Erythroblast (primary cell): ENCODE measurements at regions not wholly inside any gene's neighbourhood (a gene's known extent, or its start where the extent isn't known, plus 50 kb on each side); places are given as distances from the start of the nearest gene placed in this dataset.

ENCODE experiments used
- GATA1 ChIP-seq: IDR thresholded peaks from 2 replicates; pipeline ENCODE4 v1.6.1; 2011; ENCODE audit warnings: low read depth, mild to moderate bottlenecking, control low read depth, low read length, moderate library complexity
- POLR2A ChIP-seq: IDR thresholded peaks from 2 replicates; pipeline ENCODE4 v1.6.1; 2011; ENCODE audit warnings: mild to moderate bottlenecking, low read length

- no peak for TF ChIP-seq POLR2A
- no peak for TF ChIP-seq GATA1
Measured at GRCh38 chr13:81713201-81713600, 1372.3 kb upstream of the SPRY2 start.
